Stimulated activated CD8-positive, alpha-beta memory T cell treated with anti-CD3 and anti-CD28 coated beads, Interleukin-15, amount 100 ng/mL, for 48 hours (primary cell): ENCODE measurements at regions not wholly inside any gene's neighbourhood (a gene's known extent, or its start where the extent isn't known, plus 50 kb on each side); places are given as distances from the start of the nearest gene placed in this dataset.
"Not testable (repeated sequence)": the region's sequence is repeated elsewhere in the genome, so short reads cannot be mapped to it uniquely, and the experiment has no call there.

ENCODE experiments used
- DNase-seq, 2 donors: peaks; one replicate each; pipeline ENCODE4 v3.0.0-alpha.2; 2020; ENCODE audit warnings: low read depth in 2 of 2

GRCh38 chr1:58255192-58255591 lies 291.3 kb downstream of the OMA1 start:
- DNase-seq: no peak

- DNase-seq: no peak
These were observed 295.0 kb downstream of the OMA1 start for GRCh38 chr1:58251430-58252073.

- DNase-seq: no peak
These were observed 296.0 kb downstream of the OMA1 start for GRCh38 chr1:58250587-58250948.

DNA sequence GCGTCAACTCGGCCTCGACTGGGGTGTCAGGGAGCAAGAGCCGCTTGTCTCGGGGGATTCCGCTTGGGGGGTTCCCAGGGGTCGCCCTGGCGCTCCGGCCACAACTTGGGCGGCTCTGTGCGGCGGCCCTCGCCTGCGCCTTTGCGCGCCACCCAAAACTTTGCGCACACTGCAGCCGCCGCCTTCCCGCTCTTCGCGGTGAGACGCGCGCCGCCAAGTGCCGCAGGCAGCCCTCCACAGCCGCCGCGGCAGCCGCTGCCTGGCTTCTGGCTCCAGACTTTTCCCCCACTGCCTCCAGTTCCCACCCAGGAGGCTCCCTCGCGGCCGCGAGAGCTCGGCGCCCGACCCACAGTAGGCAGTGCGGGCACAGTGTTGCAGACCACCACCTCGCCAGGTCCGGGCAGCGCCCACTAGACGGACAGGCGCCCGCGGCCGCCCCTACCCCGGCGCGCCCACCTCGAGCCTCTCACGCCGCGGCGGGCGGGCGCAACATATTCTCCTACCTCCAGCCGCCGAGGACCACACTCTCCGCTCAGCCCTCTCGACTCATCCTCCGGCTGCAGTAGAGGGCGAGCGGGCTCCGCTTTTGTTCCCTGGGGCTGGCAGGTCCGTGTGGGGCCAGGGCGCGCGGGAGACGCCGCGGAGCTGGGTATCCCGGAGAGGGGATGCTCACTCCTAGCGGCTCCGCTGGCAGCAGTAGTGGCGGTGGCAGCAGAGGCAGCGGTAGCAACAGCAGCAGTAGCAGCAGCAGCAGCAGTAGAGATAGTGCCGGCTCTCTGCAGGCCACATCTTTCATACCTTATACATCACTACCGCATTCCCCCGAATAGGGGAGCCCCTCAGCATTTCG lies 296.6 kb downstream of the OMA1 start:
- DNase-seq: no peak

GRCh38 chr1:58249388-58249736 lies 297.2 kb downstream of the OMA1 start:
- DNase-seq: no peak

DNA sequence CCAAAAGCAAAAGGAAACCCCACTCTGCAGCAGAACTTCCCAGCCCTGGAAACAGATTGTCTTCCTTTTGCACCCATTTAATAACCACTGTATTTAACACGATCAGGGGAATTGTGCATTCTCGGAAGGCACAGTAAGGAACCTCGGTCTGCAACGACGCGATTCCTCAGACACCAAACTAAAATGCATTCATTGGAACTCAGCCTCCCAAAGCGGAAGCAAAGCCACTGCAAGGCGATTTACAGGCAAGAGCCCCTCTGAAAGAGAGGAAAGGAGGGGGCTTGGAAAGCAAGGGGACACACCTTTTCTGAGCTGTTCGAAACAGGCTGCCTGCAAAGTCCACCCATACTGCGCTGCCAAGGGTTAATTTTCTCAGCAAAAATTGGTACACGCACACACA lies 297.7 kb downstream of the OMA1 start:
- DNase-seq: no peak

DNA sequence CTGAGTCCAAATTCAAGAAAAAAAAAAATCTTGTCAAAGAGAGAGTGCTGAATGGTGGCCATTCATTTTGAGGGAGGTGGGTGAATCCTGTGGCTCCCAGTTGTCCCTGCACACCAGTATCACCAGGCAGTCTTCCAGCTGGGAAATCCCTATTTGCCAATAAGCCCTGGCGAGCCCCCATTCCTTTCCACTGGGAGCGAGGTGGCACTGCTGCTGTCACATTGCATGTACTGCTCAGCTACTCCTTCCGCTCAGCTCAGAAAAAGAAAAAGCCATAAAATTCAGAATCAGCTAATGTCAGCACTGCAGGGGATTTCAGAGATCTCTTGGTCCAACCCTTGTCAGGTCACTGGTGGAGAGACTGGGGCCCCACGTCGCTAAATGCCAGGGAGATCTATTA lies 298.5 kb downstream of the OMA1 start:
- no peak for DNase-seq

GRCh38 chr1:58246549-58246948 lies 300.0 kb downstream of the OMA1 start:
- no peak for DNase-seq

GRCh38 chr1:58244872-58245271 lies 301.7 kb downstream of the OMA1 start:
- DNase-seq: no peak

DNA sequence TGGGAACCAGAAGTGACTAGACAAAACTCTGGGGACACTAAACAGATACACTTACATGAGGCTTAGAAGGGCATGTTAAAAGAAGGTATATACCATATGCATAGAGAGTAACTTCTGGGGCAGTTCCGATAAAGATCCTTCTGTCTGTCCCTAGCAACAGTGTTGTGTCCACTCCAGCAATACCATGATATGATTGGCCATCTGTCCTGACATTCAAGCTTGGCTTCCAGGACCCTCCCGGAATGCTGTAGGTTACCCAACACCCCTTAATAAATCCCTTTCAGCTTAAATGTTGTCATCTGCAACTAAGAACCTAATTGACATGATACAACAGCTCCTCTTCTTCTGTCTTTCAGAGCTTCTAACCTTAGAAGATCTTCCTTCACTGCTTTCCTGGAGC lies 307.7 kb downstream of the OMA1 start:
- DNase-seq: no peak

DNA sequence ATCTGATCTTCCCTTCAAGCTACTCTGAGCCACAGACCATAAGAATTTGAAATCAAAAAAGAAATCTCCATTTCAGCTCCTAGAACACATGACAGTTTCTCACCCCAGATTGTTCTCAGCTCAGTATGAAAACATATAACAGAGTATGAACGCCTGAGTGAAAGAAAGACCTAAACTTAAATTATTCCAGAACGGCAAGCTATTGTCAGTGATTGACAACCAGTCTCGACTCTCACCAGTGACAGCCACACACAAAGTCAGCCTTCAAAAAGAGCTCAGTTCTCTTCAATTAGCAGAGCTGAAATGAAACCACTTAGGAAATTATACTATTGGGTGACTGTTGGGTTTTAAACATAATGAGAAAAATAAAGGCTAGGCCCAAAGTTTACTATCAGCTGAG lies 312.8 kb downstream of the OMA1 start:
- DNase-seq: no peak

- DNase-seq: no peak
These were observed 315.3 kb downstream of the OMA1 start for GRCh38 chr1:58231204-58231603.

GRCh38 chr1:58227604-58228003 lies 318.9 kb downstream of the OMA1 start:
- DNase-seq: no peak

- no peak for DNase-seq
These were observed 323.0 kb downstream of the OMA1 start for GRCh38 chr1:58223522-58223921.

DNA sequence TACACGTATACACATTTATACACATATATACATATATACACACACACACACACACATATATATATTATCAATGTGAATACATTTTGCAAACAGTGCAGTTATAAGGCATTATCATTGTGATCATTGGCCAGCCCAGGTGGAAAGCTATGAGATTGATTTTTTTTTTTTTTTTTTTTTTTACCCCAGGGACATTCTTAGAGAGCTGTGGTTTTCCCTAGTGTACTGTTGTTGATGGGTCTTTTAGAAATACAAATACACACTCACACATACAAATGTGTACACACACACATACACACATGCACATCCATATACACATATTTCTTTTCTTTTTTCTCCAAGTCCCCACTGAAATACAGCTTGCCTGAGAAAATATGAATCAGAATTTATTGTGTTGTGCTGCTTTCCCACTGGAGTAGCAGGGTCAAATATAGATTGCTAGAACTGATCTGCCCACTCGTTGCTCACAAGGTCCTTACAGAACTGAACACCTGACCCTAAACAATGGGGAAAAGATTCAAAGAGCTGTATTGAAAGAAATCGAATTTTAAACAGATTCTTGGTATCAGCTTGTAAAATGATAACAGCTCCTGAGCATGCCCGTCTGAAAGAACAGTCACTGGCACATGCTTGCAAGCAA lies 325.6 kb downstream of the OMA1 start:
- no peak for DNase-seq

GRCh38 chr1:58216169-58216568 lies 330.4 kb downstream of the OMA1 start:
- not testable (repeated sequence) for DNase-seq

DNA sequence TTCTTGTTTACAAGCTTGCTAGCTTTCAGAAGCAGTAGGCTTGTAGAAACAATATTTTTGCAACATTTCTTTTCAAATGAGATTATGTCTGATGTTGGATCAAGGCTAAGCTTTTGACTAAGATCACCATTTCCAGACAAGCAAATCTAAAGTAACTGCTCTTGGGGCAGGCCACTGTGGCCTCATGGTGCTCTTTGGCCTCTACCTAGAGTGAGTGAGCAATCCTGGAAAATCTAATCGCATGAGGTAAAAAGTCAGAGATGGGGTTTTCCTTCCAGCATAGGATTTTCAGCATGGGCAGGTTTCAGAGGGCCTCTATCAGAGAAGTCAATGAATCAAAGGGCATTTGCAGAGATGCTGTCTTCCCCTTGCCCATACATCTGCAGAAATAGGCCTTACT lies 331.9 kb downstream of the OMA1 start:
- no peak for DNase-seq

DNA sequence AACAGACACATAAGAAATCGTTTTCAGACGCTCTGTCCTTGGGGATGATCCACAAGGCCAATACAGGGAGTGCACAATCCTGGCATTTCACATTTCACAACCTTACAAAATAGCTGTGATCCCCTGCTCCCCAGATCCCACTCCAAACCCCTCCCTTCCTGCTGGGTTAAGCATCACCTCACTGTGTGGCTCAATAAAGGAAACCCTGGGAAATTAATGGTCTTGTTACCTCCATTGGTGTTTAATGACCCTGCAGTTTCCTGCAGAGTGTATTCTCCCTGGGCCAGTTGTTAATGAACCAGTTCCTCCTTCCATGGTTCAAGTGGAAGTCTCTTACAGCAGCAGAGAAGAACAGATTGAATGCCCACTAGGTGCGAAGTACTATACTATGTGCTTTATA lies 334.7 kb downstream of the OMA1 start:
- DNase-seq: no peak

GRCh38 chr1:58209575-58209974 lies 337.0 kb downstream of the OMA1 start:
- DNase-seq: no peak

- DNase-seq: no peak
These were observed 339.8 kb downstream of the OMA1 start for GRCh38 chr1:58206749-58207148.

- DNase-seq: no peak
These were observed 342.2 kb downstream of the OMA1 start for GRCh38 chr1:58204284-58204683.

DNA sequence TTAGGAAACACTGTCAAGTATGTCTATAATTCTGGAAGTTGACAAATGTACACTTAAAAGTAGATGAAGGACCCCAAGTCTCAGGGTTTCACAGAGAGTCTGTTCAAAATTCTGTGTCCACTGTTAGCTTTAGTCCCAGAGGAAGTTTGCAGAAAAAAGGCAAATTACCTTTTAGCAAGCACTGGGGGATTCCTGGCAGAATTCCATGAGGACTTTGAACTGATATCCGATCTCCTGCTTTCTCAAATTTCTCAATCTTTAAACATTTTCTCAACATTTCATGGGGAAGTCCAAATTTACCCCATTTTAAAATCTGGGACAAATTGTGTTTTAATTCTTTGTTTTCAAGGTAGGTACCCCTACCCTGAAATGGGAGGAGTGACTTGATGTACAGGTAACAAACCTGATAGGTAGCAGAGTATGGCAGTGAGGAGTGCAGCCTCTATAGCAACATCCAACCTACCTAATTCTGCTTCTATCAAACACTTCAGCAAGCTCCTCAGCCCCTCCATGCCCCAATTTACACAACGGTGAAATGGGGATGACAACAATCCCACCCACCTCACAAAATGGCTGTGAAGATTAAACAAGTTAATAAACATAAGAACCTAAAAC lies 344.9 kb downstream of the OMA1 start:
- DNase-seq: no peak

- DNase-seq: no peak
These were observed 346.1 kb downstream of the OMA1 start for GRCh38 chr1:58200437-58200836.
